ENCODE measurements at regions not wholly inside any gene's neighbourhood (a gene's known extent, or its start where the extent isn't known, plus 50 kb on each side); places are given as distances from the start of the nearest gene placed in this dataset.

GRCh38 chr1:98073106-98073505 lies 152.3 kb upstream of the DPYD start:
- Mint-ChIP-seq H3K9me3 (no peaks in the 10 kb centered on the region), H3K4me3 (no peak overlapping the region), H3K27ac (no peak overlapping the region), H3K36me3 (no peaks in the 10 kb centered on the region), H3K4me1 (peaks cover 8% of the 10 kb centered on the region), H3K27me3 (ENCODE audit: low read depth) (no peaks in the 10 kb centered on the region)
- DNase-seq (ENCODE audit: low spot score in 2 of 2, unreplicated experiment in 2 of 2): no peak
- no peak for TF ChIP-seq CTCF (IDR thresholded peaks at IDR 0.05; ENCODE audit: unreplicated experiment)

GRCh38 chr1:98072047-98072446 lies 151.2 kb upstream of the DPYD start:
- no peak overlapping the region for H3K4me3 Mint-ChIP-seq
- H3K9me3 Mint-ChIP-seq: no peaks in the 10 kb centered on the region
- H3K27ac Mint-ChIP-seq: no peak overlapping the region

GRCh38 chr1:98068016-98068415 lies 147.2 kb upstream of the DPYD start:
- H3K4me3 Mint-ChIP-seq: no peak overlapping the region

More at GRCh38 chr1:98072047-98072446, 151.2 kb upstream of the DPYD start:
- no peak for DNase-seq (ENCODE audit: low spot score in 2 of 2, unreplicated experiment in 2 of 2)
- TF ChIP-seq CTCF (IDR thresholded peaks at IDR 0.05; ENCODE audit: unreplicated experiment): no peak
- H3K4me1 Mint-ChIP-seq: peaks cover 8% of the 10 kb centered on the region
- no peaks in the 10 kb centered on the region for H3K36me3 Mint-ChIP-seq
- no peaks in the 10 kb centered on the region for H3K27me3 Mint-ChIP-seq (ENCODE audit: low read depth)

GRCh38 chr1:98066911-98067310 lies 146.1 kb upstream of the DPYD start:
- Mint-ChIP-seq H3K9me3 (no peaks in the 10 kb centered on the region), H3K27ac (no peak overlapping the region), H3K4me3 (no peak overlapping the region), H3K27me3 (ENCODE audit: low read depth) (no peaks in the 10 kb centered on the region), H3K36me3 (no peaks in the 10 kb centered on the region), H3K4me1 (peaks cover 4% of the 10 kb centered on the region)
- DNase-seq (ENCODE audit: low spot score in 2 of 2, unreplicated experiment in 2 of 2): no peak
- TF ChIP-seq CTCF (IDR thresholded peaks at IDR 0.05; ENCODE audit: unreplicated experiment): no peak

More at GRCh38 chr1:98068016-98068415, 147.2 kb upstream of the DPYD start:
- peaks cover 4% of the 10 kb centered on the region for H3K4me1 Mint-ChIP-seq
- no peaks in the 10 kb centered on the region for H3K27me3 Mint-ChIP-seq (ENCODE audit: low read depth)
- H3K9me3 Mint-ChIP-seq: no peaks in the 10 kb centered on the region
- H3K27ac Mint-ChIP-seq: no peak overlapping the region
- no peak for TF ChIP-seq CTCF (IDR thresholded peaks at IDR 0.05; ENCODE audit: unreplicated experiment)
- DNase-seq (ENCODE audit: low spot score in 2 of 2, unreplicated experiment in 2 of 2): no peak
- no peaks in the 10 kb centered on the region for H3K36me3 Mint-ChIP-seq

GRCh38 chr1:98059620-98060019 lies 138.8 kb upstream of the DPYD start:
- Mint-ChIP-seq H3K4me3 (no peak overlapping the region), H3K9me3 (no peaks in the 10 kb centered on the region), H3K4me1 (peaks cover 7% of the 10 kb centered on the region), H3K36me3 (no peaks in the 10 kb centered on the region), H3K27me3 (ENCODE audit: low read depth) (peaks cover 20% of the 10 kb centered on the region), H3K27ac (no peak overlapping the region)
- DNase-seq (ENCODE audit: low spot score in 2 of 2, unreplicated experiment in 2 of 2): no peak
- no peak for TF ChIP-seq CTCF (IDR thresholded peaks at IDR 0.05; ENCODE audit: unreplicated experiment)

- Mint-ChIP-seq H3K4me3 (no peak overlapping the region), H3K9me3 (no peaks in the 10 kb centered on the region), H3K36me3 (no peaks in the 10 kb centered on the region), H3K27me3 (ENCODE audit: low read depth) (peaks cover 22% of the 10 kb centered on the region), H3K4me1 (peaks cover 9% of the 10 kb centered on the region), H3K27ac (no peak overlapping the region)
- TF ChIP-seq CTCF (IDR thresholded peaks at IDR 0.05; ENCODE audit: unreplicated experiment): no peak
- no peak for DNase-seq (ENCODE audit: low spot score in 2 of 2, unreplicated experiment in 2 of 2)
Observed at GRCh38 chr1:98058676-98059075, 137.8 kb upstream of the DPYD start.

Data from mesothelial cell of epicardium (in vitro differentiated cells).